ENCODE measurements at regions not wholly inside any gene's neighbourhood (a gene's known extent, or its start where the extent isn't known, plus 50 kb on each side); places are given as distances from the start of the nearest gene placed in this dataset.
"Not testable (repeated sequence)": the region's sequence is repeated elsewhere in the genome, so short reads cannot be mapped to it uniquely, and the experiment has no call there.

- not testable (repeated sequence) for H3K79me2 ChIP-seq (replicated peaks; ENCODE audit: insufficient read depth); H3F3A ChIP-seq (replicated peaks; ENCODE audit: low read depth); H3K27me3 ChIP-seq (ENCODE audit: insufficient read depth); H3K4me1 ChIP-seq (ENCODE audit: insufficient read depth); H4K20me1 ChIP-seq (replicated peaks; ENCODE audit: insufficient read depth); H3K27me3 Mint-ChIP-seq (ENCODE audit: insufficient read depth, low read depth, poor library complexity); DNase-seq (ENCODE audit: low spot score); H3K4me3 Mint-ChIP-seq; H2AFZ ChIP-seq; H3K27ac Mint-ChIP-seq; H3K4me2 ChIP-seq; H3K27ac ChIP-seq (ENCODE audit: low read depth); H3K4me3 ChIP-seq; H3K9me2 ChIP-seq (ENCODE audit: insufficient read depth); H3K9me3 Mint-ChIP-seq; H3K36me3 ChIP-seq (ENCODE audit: insufficient read depth); H3K4me1 Mint-ChIP-seq; H3K36me3 Mint-ChIP-seq (ENCODE audit: low read depth); ATAC-seq
Measured at GRCh38 chr1:144026022-144026421, 54.2 kb upstream of the FAM72C start.

GRCh38 chr1:144021690-144022384, 50.1 kb upstream of the FAM72C start:
- not testable (repeated sequence) for H3K9me3 Mint-ChIP-seq; H3K27me3 ChIP-seq (ENCODE audit: insufficient read depth); H3K27me3 Mint-ChIP-seq (ENCODE audit: insufficient read depth, low read depth, poor library complexity); H4K20me1 ChIP-seq (replicated peaks; ENCODE audit: insufficient read depth); H2AFZ ChIP-seq; H3K9me2 ChIP-seq (ENCODE audit: insufficient read depth); H3K4me1 Mint-ChIP-seq; H3K79me2 ChIP-seq (replicated peaks; ENCODE audit: insufficient read depth); H3K36me3 Mint-ChIP-seq (ENCODE audit: low read depth); H3K36me3 ChIP-seq (ENCODE audit: insufficient read depth); ATAC-seq; H3K4me3 ChIP-seq; H3F3A ChIP-seq (replicated peaks; ENCODE audit: low read depth); DNase-seq (ENCODE audit: low spot score); H3K4me3 Mint-ChIP-seq; H3K4me2 ChIP-seq; H3K27ac ChIP-seq (ENCODE audit: low read depth); H3K27ac Mint-ChIP-seq; H3K4me1 ChIP-seq (ENCODE audit: insufficient read depth)

Data from GM23338 (cell line).